Stimulated activated memory B cell treated with anti-CD40 and anti-IgM and Interleukin-4, amounts not matched to agents 10 μg/mL and 1 μg/mL and 100 μg/mL, for 72 hours (primary cell): ENCODE measurements at regions not wholly inside any gene's neighbourhood (a gene's known extent, or its start where the extent isn't known, plus 50 kb on each side); places are given as distances from the start of the nearest gene placed in this dataset.

Source experiments
- ATAC-seq: fragments of 150-1000 bp; cut with Tn5 transposase; 2 replicates; pipeline ENCODE4 v1.10.0; 2021
- H3K27ac Mint-ChIP-seq: one replicate; pipeline ENCODE4 v1.8.0; 2022; ENCODE audit warnings: mild to moderate bottlenecking, mixed read lengths
- H3K27me3 Mint-ChIP-seq: one replicate; pipeline ENCODE4 v1.8.0; 2022; ENCODE audit warnings: mixed read lengths
- H3K36me3 Mint-ChIP-seq: one replicate; pipeline ENCODE4 v1.8.0; 2022; ENCODE audit warnings: mixed read lengths
- H3K4me1 Mint-ChIP-seq: one replicate; pipeline ENCODE4 v1.8.0; 2022; ENCODE audit warnings: mixed read lengths
- H3K4me3 Mint-ChIP-seq: one replicate; pipeline ENCODE4 v1.8.0; 2022; ENCODE audit warnings: mild to moderate bottlenecking, moderate library complexity, mixed read lengths
- H3K9me3 Mint-ChIP-seq: one replicate; pipeline ENCODE4 v1.8.0; 2022; ENCODE audit warnings: mixed read lengths

DNA sequence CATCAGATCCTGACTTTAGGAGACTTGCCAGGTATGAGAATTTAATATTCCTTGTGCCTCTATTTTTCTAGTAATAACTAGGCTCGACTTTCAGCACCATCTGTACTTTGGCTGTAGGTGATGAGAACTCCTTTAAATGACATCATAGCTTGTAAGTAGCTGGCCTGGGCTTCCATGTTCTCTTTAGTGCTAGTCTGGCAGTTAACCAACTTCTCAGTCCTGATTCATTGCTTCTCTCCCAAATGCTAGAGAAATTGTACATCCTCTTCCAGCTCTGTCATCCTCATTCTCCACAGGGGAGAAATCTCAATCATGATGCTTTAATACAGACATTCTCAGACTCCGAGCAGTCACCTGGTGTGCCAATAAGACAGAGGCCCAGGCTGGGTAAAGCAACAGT is 143.5 kb upstream of the MOCS1 start:
- H3K36me3 Mint-ChIP-seq, result no peaks in the 10 kb centered on the region
- H3K27ac Mint-ChIP-seq, result no peak overlapping the region
- H3K9me3 Mint-ChIP-seq, result no peaks in the 10 kb centered on the region
- no peak overlapping the region for H3K4me3 Mint-ChIP-seq
- H3K4me1 Mint-ChIP-seq, result no peaks in the 10 kb centered on the region
- H3K27me3 Mint-ChIP-seq, result peaks cover 49% of the 10 kb centered on the region
- no peak for ATAC-seq

DNA sequence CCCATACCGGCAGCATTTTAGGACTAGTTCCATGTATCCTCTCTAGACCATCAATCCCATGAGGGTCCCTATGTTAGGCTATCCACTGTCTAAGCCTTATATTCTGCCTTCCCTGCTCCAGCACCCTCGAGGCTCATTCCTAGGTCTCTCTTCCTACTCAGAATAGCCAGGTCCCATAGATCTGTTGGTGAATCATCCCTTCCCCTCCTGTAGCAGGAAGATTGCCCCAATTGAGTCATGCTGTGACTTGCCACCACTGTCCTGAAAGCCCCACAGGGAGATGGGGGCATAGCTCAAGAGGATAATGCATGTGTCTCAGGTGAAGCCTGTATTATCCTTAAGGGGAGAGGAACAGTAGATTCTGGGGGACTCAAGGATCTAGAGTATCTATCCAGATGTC is 143.1 kb upstream of the MOCS1 start:
- Mint-ChIP-seq H3K9me3 (no peaks in the 10 kb centered on the region), H3K36me3 (no peaks in the 10 kb centered on the region), H3K27ac (no peak overlapping the region), H3K27me3 (peaks cover 51% of the 10 kb centered on the region), H3K4me3 (no peak overlapping the region), H3K4me1 (no peaks in the 10 kb centered on the region)
- no peak for ATAC-seq

DNA sequence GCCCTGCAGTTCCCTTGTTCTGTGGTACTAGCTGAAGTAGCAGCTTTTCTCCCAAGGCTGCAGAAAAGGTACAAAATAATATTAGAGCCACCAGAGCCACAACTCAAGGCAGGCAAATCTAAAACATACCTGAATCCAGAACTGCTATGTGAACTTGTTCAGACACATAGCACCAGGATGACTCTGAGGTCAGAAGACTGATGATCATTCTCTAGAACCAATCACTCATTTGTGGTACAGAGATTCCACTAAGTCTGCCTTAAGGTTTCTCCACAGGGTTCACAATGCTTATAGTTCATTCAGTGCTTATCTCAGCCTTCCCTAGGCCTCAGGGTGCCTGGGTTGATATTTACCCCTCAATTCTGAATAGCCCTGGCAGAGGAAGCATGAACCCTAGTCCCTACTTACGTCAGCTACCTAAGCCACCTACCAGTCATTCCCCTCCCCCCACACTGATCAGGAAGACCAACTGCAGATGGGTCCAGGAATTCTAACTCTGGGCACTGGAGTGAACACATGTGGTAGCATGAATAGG is 140.9 kb upstream of the MOCS1 start:
- no peak for ATAC-seq
- Mint-ChIP-seq H3K27ac (no peak overlapping the region), H3K4me1 (no peaks in the 10 kb centered on the region), H3K27me3 (peaks cover 61% of the 10 kb centered on the region), H3K4me3 (no peak overlapping the region), H3K36me3 (no peaks in the 10 kb centered on the region), H3K9me3 (no peaks in the 10 kb centered on the region)

DNA sequence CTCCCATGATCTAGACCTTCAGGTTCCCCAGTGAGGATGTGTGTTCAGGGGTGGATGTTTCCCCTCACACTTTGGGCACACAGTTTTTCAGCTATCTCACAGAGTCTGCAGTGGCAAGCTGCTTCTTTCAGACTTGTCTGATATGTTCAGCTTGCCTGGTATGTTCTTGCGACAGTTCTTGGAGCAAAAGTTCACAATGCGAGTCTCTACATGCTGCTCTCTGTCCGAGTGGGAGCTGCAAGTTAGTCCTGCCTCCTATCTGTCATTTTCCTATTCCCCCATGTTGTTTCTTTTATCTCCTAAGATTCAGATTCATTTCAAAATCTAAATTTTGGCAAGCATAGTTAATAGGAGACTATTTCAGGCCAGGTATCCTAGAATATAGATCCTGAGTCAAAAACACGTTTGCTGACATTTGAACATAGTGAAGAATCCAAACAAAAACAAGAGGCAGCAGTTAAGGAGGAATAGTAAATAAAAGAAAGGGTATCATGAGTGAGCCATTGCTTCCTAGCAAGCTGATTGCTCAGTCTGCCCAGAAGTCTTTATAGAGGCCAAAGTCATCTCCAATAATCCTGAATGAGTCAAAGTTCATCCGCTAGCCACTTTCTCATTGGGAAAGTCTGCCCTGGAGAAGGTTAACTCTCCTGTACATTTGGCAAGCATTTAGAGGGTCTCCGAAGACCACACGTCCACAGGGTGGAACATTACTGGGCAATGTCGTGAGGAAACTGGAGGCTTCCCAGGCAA is 140.2 kb upstream of the MOCS1 start:
- Mint-ChIP-seq H3K36me3 (no peaks in the 10 kb centered on the region), H3K4me1 (no peaks in the 10 kb centered on the region), H3K4me3 (no peak overlapping the region), H3K27me3 (peaks cover 57% of the 10 kb centered on the region), H3K9me3 (no peaks in the 10 kb centered on the region), H3K27ac (no peak overlapping the region)
- no peak for ATAC-seq

DNA sequence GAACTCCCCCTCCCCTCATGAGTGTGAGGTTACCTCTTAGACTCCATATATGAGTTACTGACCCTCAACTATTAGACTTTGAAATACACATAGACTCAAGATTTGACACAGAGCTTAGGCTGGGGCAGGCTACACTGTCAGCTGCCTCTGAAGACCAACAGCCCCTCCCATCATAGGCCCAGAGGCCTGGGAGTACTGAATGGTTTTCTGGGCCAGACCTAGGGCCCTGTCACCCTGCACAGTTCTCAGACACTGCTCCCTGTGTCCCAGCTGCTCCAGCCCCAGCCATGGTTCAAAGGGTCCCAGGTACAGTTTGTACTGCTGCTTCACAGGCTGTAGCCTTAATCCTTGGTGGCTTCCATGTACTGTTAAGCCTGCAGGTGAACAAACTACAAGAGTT is 132.1 kb upstream of the MOCS1 start:
- H3K36me3 Mint-ChIP-seq, result no peaks in the 10 kb centered on the region
- H3K27ac Mint-ChIP-seq, result no peak overlapping the region
- peaks cover 12% of the 10 kb centered on the region for H3K27me3 Mint-ChIP-seq
- no peak for ATAC-seq
- H3K4me1 Mint-ChIP-seq, result no peaks in the 10 kb centered on the region
- H3K4me3 Mint-ChIP-seq, result no peak overlapping the region
- peaks cover 8% of the 10 kb centered on the region for H3K9me3 Mint-ChIP-seq

DNA sequence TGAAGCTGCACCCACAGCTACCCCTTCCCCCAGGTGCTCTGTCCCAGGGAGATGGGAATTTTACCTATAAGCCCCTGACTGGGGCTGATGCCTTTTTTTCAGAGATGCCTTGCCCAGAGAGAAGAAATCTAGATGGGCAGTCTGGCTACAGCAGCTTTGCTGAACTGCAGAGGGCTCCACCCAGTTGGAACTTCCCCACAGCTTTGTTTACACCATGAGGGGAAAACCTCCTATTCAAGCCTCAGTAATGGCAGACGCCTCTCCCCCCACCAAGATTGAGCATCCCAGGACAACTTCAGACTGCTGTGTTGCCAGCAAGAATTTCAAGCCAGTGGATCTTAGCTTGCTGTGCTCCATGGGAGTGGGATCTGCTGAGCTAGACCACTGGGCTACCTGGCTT is 122.6 kb upstream of the MOCS1 start:
- H3K4me3 Mint-ChIP-seq, result no peak overlapping the region
- no peaks in the 10 kb centered on the region for H3K36me3 Mint-ChIP-seq
- ATAC-seq, result no peak
- no peaks in the 10 kb centered on the region for H3K4me1 Mint-ChIP-seq
- H3K27ac Mint-ChIP-seq, result no peak overlapping the region
- no peaks in the 10 kb centered on the region for H3K9me3 Mint-ChIP-seq
- peaks cover 13% of the 10 kb centered on the region for H3K27me3 Mint-ChIP-seq

DNA sequence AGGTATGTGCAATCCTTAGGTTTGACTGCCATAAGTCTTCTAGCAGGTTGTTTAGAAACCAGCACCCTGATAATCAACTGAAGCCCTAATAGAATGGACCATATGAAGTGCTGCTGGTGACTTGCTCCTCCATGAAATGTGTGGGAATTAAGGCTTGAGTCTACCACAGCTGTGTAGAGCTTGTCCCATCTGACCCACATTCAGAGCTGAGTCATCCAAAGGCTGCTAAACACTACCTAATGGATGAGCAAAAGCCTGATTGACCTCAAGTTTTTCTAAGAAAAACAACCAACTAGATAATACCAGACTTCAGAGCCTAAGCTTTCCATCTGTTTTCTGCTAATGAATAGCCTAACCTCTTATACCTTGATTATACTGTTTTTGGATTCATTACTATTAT is 120.3 kb upstream of the MOCS1 start:
- no peak for ATAC-seq
- Mint-ChIP-seq H3K27me3 (peaks cover 13% of the 10 kb centered on the region), H3K36me3 (no peaks in the 10 kb centered on the region), H3K9me3 (no peaks in the 10 kb centered on the region), H3K4me1 (no peaks in the 10 kb centered on the region), H3K4me3 (no peak overlapping the region), H3K27ac (no peak overlapping the region)

DNA sequence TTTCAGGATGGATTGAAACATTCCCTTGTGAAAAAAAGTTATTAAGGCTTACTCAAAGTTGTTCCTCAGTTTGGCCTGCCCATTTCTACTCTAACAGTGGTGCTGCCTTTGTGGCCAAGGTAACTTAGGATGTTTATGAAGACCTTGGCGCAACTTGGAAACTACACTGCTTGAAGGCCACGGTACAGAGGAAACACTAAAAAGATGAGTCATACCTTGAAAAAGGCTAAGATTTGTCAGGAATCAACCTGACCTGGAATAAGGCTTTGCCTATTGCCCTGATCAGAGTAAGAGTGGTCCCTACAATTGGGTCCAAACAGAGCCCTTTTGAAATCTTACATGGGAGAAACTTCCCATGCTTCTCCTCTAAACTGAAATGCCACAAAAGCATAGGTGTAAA is 119.9 kb upstream of the MOCS1 start:
- Mint-ChIP-seq H3K4me1 (no peaks in the 10 kb centered on the region), H3K4me3 (no peak overlapping the region), H3K9me3 (no peaks in the 10 kb centered on the region), H3K27ac (no peak overlapping the region), H3K36me3 (no peaks in the 10 kb centered on the region), H3K27me3 (peaks cover 13% of the 10 kb centered on the region)
- no peak for ATAC-seq

DNA sequence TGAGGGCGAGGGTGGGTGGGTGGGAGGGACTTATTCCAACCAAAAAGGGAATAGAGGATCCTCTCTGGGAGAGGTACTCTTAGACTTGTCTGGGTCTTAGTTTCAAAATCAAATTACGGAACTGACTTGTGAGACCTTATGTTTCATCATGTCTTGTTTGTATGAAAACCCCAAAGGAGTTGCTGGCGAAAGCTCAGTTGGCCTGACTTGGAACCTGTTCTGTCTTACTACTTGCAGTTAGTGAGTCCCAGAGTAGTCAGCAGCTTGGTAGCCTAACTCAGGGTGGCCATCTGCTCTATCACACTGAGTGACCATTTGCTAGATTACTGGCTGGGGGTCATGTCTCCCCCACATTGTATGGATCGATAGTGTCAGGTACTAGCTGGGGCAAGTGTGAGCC is 114.9 kb upstream of the MOCS1 start:
- Mint-ChIP-seq H3K27me3 (no peaks in the 10 kb centered on the region), H3K9me3 (no peaks in the 10 kb centered on the region), H3K4me1 (no peaks in the 10 kb centered on the region), H3K4me3 (no peak overlapping the region), H3K36me3 (no peaks in the 10 kb centered on the region), H3K27ac (no peak overlapping the region)
- no peak for ATAC-seq

DNA sequence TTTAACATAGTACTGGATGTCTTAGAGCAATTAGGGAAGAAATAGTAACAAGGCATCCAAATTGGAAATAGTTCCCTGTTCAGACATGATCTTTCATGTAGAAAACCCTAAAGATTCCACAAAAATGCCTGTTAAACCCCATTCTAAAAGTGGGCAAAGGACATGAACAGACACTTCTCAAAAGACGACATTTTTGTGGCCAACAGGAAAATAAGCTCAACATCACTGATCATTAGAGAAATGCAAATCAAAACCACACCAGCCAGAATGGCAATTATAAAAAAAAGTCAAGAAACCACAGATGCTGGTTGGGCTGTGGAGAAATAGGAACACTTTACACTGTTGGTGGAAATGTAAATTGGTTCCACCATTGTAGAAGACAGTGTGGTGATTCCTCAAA is 109.9 kb upstream of the MOCS1 start:
- peaks cover 10% of the 10 kb centered on the region for H3K9me3 Mint-ChIP-seq

DNA sequence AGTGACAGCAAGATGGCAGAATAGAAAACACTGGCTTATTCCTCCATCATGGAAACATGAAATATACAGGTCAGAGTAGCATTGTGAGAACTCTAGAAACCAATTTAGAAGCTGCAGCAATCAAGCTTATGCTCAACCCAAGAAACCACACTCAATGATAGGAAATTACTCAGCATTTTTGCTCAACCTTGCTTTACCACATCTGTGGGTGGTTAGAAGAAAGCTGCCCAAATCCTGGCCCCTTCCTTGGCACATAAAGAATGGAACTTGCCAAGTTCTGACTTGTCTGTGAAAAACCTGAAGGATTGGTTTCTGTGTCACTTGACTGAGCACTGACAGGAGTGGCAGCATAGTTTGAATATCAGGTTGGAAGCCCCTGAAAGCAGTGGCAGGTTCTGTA is 108.0 kb upstream of the MOCS1 start:
- Mint-ChIP-seq H3K9me3 (peaks cover 10% of the 10 kb centered on the region), H3K27me3 (no peaks in the 10 kb centered on the region), H3K4me3 (no peak overlapping the region), H3K36me3 (no peaks in the 10 kb centered on the region), H3K27ac (no peak overlapping the region), H3K4me1 (no peaks in the 10 kb centered on the region)
- no peak for ATAC-seq

More for the DNA sequence above, 109.9 kb upstream of the MOCS1 start:
- Mint-ChIP-seq H3K4me1 (no peaks in the 10 kb centered on the region), H3K36me3 (no peaks in the 10 kb centered on the region), H3K27me3 (no peaks in the 10 kb centered on the region), H3K4me3 (no peak overlapping the region), H3K27ac (no peak overlapping the region)
- ATAC-seq, result no peak

DNA sequence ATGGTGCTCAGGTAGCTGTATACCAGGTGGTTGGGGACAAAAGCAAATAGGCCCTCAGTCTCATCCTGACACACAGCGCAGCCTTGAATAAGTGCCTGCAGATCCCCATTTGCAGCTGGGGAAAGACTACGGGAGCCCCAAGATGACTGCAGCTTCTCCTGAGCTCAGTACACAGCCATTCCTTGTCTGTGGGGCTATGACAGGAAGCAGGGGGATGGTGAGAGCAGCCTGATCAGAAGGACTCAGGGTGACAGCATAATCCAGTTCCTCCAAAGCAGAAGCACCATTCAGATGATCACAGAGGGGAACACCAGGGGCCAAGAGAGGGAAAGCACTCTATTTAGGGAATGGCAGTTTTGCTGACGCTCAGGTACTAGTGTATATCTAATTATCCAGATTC is 104.8 kb upstream of the MOCS1 start:
- Mint-ChIP-seq H3K36me3 (no peaks in the 10 kb centered on the region), H3K4me3 (no peak overlapping the region)

DNA sequence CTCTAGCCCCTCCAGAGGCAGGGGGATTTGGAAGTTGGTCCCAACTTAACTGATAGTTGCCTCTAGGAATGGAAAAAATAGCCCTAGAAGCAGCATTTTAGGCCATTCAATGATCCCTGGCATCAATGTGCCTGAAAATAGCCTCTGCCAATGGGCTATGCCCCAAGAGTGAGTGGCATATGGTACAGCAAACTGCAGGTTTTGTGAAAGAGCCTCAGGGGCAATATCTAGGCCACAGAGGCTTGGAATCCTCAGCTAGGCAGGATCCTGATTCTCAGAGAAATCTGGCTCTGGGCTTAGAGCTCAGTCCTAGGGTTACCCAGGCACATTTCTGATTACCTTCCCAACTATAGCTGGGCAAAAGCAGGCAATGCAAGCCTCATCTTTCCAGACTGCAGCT is 104.4 kb upstream of the MOCS1 start:
- Mint-ChIP-seq H3K27me3 (no peaks in the 10 kb centered on the region), H3K36me3 (no peaks in the 10 kb centered on the region), H3K9me3 (peaks cover 6% of the 10 kb centered on the region), H3K4me3 (no peak overlapping the region), H3K27ac (no peak overlapping the region), H3K4me1 (no peaks in the 10 kb centered on the region)
- no peak for ATAC-seq

More for the DNA sequence above, 104.8 kb upstream of the MOCS1 start:
- peaks cover 10% of the 10 kb centered on the region for H3K9me3 Mint-ChIP-seq
- no peak overlapping the region for H3K27ac Mint-ChIP-seq
- no peaks in the 10 kb centered on the region for H3K4me1 Mint-ChIP-seq
- no peak for ATAC-seq
- H3K27me3 Mint-ChIP-seq, result no peaks in the 10 kb centered on the region

DNA sequence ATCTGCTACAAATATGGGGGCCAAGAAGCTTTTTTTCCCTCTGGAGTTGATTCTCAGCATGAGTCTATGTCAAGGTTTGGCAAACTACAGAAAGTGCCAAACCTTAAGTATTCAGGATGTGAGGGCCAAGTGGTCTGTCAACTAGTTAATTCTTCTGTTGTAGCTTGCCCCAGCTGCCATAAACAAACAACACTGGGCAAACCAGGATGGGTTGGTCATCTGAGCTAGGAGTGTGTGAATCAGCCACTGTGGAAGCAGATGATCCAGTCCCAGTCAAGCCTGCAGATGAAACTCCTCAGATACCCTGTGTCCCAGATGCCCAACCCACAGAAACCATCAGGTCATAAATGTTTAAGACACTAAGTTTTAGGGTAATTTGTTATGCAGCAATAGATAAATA is 103.0 kb upstream of the MOCS1 start:
- H3K9me3 Mint-ChIP-seq, result peaks cover 5% of the 10 kb centered on the region
- H3K27me3 Mint-ChIP-seq, result no peaks in the 10 kb centered on the region
- no peak overlapping the region for H3K4me3 Mint-ChIP-seq
- no peaks in the 10 kb centered on the region for H3K36me3 Mint-ChIP-seq
- no peak overlapping the region for H3K27ac Mint-ChIP-seq
- no peak for ATAC-seq
- H3K4me1 Mint-ChIP-seq, result no peaks in the 10 kb centered on the region

DNA sequence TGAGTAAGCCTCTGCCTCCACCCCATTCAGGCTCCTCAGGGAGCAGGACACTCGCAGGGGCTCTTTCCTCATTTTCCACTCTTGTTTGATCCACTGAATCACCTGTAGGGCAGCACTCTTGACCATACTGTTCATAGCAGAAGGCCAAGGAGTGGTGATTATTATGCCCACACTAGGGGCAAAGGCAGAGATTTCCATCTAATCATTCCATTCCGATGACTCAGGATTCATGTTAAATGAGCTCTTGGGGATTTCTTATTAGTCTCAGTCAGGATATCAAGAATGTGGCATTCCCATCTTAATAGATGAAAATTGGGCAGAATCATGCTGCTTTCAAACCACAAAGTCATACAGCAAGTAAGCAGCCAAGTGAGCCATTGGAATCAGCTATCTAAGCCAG is 101.9 kb upstream of the MOCS1 start:
- Mint-ChIP-seq H3K4me3 (no peak overlapping the region), H3K36me3 (no peaks in the 10 kb centered on the region), H3K4me1 (no peaks in the 10 kb centered on the region), H3K9me3 (no peaks in the 10 kb centered on the region), H3K27me3 (no peaks in the 10 kb centered on the region), H3K27ac (no peak overlapping the region)
- ATAC-seq, result no peak

DNA sequence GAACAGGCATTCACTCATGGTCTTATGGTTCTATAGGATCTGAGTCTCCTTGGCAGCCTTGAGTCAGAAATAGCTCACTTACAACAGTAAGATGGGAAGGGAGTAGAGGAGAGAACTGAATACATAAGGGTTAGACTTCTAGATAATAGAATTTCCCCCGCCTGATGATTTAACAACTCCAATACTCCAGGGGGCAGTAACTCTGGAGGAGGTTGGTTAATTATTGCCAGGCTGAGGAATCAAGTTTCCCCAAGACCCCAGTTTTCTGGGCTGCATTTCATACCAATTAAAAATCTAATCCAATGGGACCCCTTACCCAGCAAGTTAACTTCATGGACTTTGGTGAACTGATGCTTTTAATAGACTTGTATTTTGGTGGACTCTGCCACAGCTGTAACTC is 94.2 kb upstream of the MOCS1 start:
- H3K9me3 Mint-ChIP-seq, result no peaks in the 10 kb centered on the region
- H3K27me3 Mint-ChIP-seq, result peaks cover 19% of the 10 kb centered on the region
- H3K4me1 Mint-ChIP-seq, result no peaks in the 10 kb centered on the region
- no peak for ATAC-seq
- H3K4me3 Mint-ChIP-seq, result no peak overlapping the region
- no peaks in the 10 kb centered on the region for H3K36me3 Mint-ChIP-seq
- H3K27ac Mint-ChIP-seq, result no peak overlapping the region
